KMS-11 (cell line): ENCODE measurements at regions not wholly inside any gene's neighbourhood (a gene's known extent, or its start where the extent isn't known, plus 50 kb on each side); places are given as distances from the start of the nearest gene placed in this dataset.

Experiments used
- H2AFZ ChIP-seq: fragments of 200-600 bp; sonication (generic); 2 replicates; pipeline ENCODE4 v1.6.1; 2016; ENCODE audit warnings: antibody characterized with exemption, mixed run types, low read depth
- H3K27ac ChIP-seq: fragments of 200-600 bp; sonication (generic); 2 replicates; pipeline ENCODE4 v1.6.1; 2016; ENCODE audit warnings: mild to moderate bottlenecking, mixed run types
- H3K27me3 ChIP-seq: fragments of 200-600 bp; sonication (generic); 2 replicates; pipeline ENCODE4 v1.6.1; 2017; ENCODE audit warnings: mild to moderate bottlenecking, low read depth, mixed run types, moderate library complexity; ENCODE audit not compliant: insufficient read depth
- H3K36me3 ChIP-seq: fragments of 200-600 bp; sonication (generic); 2 replicates; pipeline ENCODE4 v1.6.1; 2017; ENCODE audit warnings: mild to moderate bottlenecking, mixed run types; ENCODE audit not compliant: insufficient read depth
- H3K4me1 ChIP-seq: fragments of 200-600 bp; sonication (generic); 2 replicates; pipeline ENCODE4 v1.6.1; 2016; ENCODE audit warnings: mild to moderate bottlenecking, low read depth, mixed run types; ENCODE audit not compliant: poor library complexity, severe bottlenecking
- H3K4me2 ChIP-seq: fragments of 200-600 bp; sonication (generic); 2 replicates; pipeline ENCODE4 v1.7.0; 2016; ENCODE audit warnings: mild to moderate bottlenecking, mixed run types
- H3K4me3 ChIP-seq: fragments of 200-600 bp; sonication (generic); IDR thresholded peaks from 2 replicates; pipeline ENCODE4 v1.6.1; 2017; ENCODE audit warnings: low read depth, low read length, mixed read lengths; ENCODE audit not compliant: insufficient read depth
- H3K79me2 ChIP-seq: fragments of 200-600 bp; sonication (generic); 2 replicates; pipeline ENCODE4 v1.6.1; 2016; ENCODE audit warnings: low read depth, mixed run types; ENCODE audit not compliant: insufficient read depth
- H3K9ac ChIP-seq: fragments of 200-600 bp; sonication (generic); 2 replicates; pipeline ENCODE4 v1.6.1; 2016; ENCODE audit warnings: mild to moderate bottlenecking, mixed run types
- H4K20me1 ChIP-seq: fragments of 200-600 bp; sonication (generic); 2 replicates; pipeline ENCODE4 v1.6.1; 2016; ENCODE audit warnings: mild to moderate bottlenecking, mixed run types; ENCODE audit not compliant: insufficient read depth
- CTCF ChIP-seq: fragments of 200-600 bp; sonication (generic); conservative IDR thresholded peaks from 2 replicates; pipeline ENCODE4 v1.6.1; 2017; ENCODE audit warnings: low read depth, mild to moderate bottlenecking, antibody characterized with exemption, low read length, moderate library complexity, mixed read lengths

DNA sequence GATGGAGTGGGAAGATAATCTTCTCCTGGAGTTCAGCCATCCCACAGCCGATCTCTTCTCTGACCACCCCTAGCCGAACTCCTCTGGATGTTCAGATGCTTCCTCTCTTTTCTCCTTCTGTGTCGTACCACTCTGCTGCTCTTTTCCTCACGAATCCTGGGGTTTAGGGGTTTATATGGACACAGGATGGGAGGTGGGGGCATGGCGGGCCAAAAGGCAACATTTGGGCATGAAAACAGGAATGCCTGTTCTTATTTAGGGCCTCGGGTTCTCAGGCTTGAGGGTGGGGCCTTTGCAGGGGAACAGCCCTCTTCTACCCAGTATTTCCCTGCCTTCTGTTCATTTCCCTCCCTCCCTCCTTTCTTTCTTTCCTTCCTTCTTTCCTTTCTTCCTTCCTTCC is 112.7 kb downstream of the SLC35B3 start:
- Histone ChIP-seq H3K4me3 (no peak overlapping the region), H3K79me2 (no peaks in the 10 kb centered on the region), H3K4me1 (no peaks in the 10 kb centered on the region), H4K20me1 (no peaks in the 10 kb centered on the region), H2AFZ (no peak overlapping the region), H3K27me3 (no peaks in the 10 kb centered on the region), H3K4me2 (no peak overlapping the region), H3K9ac (no peak overlapping the region), H3K27ac (no peak overlapping the region), H3K36me3 (no peaks in the 10 kb centered on the region)
- no peak for TF ChIP-seq CTCF

DNA sequence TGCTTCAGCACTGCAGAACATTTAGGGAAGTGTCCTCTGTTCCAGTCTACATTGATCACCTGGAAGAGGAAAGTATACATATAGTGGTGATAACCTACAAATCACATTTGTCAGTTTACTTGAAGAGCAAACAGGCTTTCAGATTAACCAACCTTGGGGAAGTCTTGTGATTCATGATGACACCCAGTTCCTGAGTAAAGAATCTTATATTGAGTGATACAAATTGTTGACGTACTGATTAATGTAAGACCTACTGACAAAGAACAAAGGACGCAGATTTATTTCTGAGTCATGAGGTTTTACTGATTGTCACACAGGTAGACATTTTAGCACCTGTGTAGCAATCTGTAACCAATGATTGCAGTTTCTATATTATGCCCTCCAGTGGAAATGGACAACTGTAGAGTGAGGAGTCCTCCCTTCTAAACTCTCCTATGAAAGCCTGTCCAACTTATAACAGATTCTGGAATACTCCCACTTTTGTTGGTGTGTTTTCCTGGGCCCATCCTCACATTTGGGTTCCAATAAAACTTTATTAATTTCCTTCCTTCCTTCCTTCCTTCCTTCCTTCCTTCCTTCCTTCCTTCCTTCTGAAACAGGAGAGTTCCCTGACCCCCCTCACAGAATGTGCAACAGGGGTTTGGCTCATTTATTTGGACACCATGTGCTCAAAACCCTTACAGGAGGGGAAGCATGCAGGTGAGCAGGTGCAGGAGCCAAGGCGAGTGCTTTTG is 113.5 kb downstream of the SLC35B3 start:
- Histone ChIP-seq H3K9ac (no peak overlapping the region), H4K20me1 (no peaks in the 10 kb centered on the region), H3K4me1 (no peaks in the 10 kb centered on the region), H3K27me3 (no peaks in the 10 kb centered on the region), H3K4me2 (no peak overlapping the region), H3K79me2 (no peaks in the 10 kb centered on the region), H3K4me3 (no peak overlapping the region), H3K27ac (no peak overlapping the region), H3K36me3 (no peaks in the 10 kb centered on the region), H2AFZ (no peak overlapping the region)
- no peak for TF ChIP-seq CTCF

DNA sequence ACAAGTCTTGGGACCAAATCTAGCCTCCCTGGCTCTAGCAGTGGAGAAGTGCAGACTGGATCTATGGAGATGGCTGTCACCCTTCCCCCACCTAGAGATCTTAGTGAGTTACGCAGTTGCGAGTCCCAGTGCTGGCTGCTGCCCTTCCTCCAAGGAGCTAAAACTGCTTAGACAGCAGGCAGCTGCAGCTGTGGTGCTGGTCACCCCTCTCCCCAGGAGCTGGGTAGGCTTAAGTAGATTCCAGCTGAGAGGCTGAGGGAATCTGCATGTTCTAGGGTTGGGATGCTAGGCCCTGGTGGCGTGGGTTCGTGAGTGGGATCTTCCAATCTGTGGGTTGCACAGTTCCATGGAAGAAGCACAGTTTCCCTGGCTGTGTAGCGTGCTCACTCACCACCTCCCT is 120.2 kb downstream of the SLC35B3 start:
- Histone ChIP-seq H3K27ac (no peak overlapping the region), H3K36me3 (no peaks in the 10 kb centered on the region), H3K4me2 (no peak overlapping the region), H3K9ac (no peak overlapping the region), H3K4me1 (no peaks in the 10 kb centered on the region), H3K79me2 (no peaks in the 10 kb centered on the region), H3K4me3 (no peak overlapping the region), H4K20me1 (no peaks in the 10 kb centered on the region), H2AFZ (no peak overlapping the region), H3K27me3 (no peaks in the 10 kb centered on the region)
- TF ChIP-seq CTCF = no peak

- TF ChIP-seq CTCF = no peak
- Histone ChIP-seq H2AFZ (no peak overlapping the region), H3K79me2 (no peaks in the 10 kb centered on the region), H3K36me3 (no peaks in the 10 kb centered on the region), H3K4me2 (no peak overlapping the region), H3K27me3 (no peaks in the 10 kb centered on the region), H3K4me1 (no peaks in the 10 kb centered on the region), H3K4me3 (no peak overlapping the region), H3K27ac (no peak overlapping the region), H3K9ac (no peak overlapping the region), H4K20me1 (no peaks in the 10 kb centered on the region)
These were observed 133.8 kb downstream of the SLC35B3 start for GRCh38 chr6:8301502-8301901.
